ENCODE measurements at regions not wholly inside any gene's neighbourhood (a gene's known extent, or its start where the extent isn't known, plus 50 kb on each side); places are given as distances from the start of the nearest gene placed in this dataset.

GRCh38 chr4:112055100-112055499, 90.2 kb upstream of the FAM241A start:
- TF ChIP-seq POLR2AphosphoS5 (IDR thresholded peaks at IDR 0.05) (no peak), EP300 (IDR thresholded peaks at IDR 0.05) (no peak)
- TF ChIP-seq, protein P1, sequence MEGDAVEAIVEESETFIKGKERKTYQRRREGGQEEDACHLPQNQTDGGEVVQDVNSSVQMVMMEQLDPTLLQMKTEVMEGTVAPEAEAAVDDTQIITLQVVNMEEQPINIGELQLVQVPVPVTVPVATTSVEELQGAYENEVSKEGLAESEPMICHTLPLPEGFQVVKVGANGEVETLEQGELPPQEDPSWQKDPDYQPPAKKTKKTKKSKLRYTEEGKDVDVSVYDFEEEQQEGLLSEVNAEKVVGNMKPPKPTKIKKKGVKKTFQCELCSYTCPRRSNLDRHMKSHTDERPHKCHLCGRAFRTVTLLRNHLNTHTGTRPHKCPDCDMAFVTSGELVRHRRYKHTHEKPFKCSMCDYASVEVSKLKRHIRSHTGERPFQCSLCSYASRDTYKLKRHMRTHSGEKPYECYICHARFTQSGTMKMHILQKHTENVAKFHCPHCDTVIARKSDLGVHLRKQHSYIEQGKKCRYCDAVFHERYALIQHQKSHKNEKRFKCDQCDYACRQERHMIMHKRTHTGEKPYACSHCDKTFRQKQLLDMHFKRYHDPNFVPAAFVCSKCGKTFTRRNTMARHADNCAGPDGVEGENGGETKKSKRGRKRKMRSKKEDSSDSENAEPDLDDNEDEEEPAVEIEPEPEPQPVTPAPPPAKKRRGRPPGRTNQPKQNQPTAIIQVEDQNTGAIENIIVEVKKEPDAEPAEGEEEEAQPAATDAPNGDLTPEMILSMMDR (IDR thresholded peaks at IDR 0.05): no peak
